AG08395 (cell line): ENCODE measurements at regions not wholly inside any gene's neighbourhood (a gene's known extent, or its start where the extent isn't known, plus 50 kb on each side); places are given as distances from the start of the nearest gene placed in this dataset.
A peak's percentile ranks its signal among the peaks of the same experiment; 100 is the strongest.
"Not testable (repeated sequence)": the region's sequence is repeated elsewhere in the genome, so short reads cannot be mapped to it uniquely, and the experiment has no call there.

ENCODE experiments used
- DNase-seq: peaks from one replicate; pipeline ENCODE4 v3.0.0; 2012; ENCODE audit warnings: mixed read lengths, low spot score

DNA sequence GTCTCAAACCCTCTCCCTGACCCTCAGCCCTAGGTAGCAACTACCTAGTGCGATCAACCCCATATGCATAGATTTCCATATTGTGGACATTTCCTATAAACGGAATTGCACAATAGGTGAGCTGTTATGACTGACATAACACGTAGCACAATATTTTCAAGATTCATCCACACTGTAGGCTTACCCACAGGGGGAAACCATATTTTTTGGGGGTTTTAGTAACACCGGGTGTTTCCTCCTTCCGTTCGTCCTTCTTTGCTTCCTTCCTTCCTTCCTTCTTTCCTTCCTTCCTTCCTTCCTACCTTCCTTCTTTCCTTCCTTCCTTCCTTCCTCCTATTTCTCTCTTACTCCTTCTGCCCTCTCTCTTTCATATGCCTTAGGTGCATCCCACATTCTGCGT, 524.2 kb downstream of the CWH43 start:
- peak; percentile 13 for DNase-seq

DNA sequence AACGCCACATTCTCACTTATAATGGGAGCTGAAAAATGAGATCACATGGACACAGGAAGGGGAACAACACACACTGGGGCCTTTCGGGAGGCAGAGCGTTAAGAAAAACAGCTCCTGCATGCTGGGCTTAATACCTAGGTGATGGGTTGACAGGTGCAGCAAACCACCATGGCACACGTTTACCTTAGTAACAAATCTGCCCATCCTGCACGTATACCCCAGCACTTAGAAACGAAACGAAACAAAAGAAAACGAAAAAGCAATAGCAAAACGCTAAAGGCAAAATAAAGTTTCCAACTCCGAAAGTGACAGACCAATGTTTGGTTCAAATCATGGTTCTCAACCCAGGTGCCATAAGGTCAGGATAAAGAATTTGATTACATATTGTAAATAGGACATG, 525.3 kb downstream of the CWH43 start:
- not testable (repeated sequence) for DNase-seq

DNA sequence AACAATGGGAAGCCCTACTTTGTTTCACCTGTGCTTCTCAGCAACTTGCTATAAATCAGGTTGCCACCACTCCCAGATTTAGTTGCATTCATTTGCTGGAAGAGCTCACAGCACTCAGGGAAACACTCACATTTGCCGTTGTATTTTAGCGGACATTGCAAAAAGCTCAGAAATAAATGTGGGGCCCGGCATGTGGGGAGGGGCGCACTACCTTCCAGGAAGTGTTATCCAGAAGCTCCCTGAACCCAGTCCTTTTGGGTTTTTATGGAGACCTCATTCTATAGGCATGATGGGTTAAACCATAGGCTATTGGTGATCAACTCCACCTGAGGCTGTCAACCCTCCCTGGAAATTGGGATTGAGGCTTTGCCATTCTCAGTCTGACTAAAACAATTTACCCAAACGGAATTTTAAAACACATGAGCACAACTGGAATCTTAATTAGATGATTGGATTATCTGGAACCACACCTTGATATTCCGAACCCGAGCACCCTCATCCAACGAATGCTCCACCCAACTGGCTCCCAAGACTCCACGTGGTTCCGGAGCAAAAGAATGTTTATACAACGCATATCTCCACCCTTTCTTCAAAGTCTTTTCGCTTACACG, 525.9 kb downstream of the CWH43 start:
- DNase-seq, result peak; percentile 1

DNA sequence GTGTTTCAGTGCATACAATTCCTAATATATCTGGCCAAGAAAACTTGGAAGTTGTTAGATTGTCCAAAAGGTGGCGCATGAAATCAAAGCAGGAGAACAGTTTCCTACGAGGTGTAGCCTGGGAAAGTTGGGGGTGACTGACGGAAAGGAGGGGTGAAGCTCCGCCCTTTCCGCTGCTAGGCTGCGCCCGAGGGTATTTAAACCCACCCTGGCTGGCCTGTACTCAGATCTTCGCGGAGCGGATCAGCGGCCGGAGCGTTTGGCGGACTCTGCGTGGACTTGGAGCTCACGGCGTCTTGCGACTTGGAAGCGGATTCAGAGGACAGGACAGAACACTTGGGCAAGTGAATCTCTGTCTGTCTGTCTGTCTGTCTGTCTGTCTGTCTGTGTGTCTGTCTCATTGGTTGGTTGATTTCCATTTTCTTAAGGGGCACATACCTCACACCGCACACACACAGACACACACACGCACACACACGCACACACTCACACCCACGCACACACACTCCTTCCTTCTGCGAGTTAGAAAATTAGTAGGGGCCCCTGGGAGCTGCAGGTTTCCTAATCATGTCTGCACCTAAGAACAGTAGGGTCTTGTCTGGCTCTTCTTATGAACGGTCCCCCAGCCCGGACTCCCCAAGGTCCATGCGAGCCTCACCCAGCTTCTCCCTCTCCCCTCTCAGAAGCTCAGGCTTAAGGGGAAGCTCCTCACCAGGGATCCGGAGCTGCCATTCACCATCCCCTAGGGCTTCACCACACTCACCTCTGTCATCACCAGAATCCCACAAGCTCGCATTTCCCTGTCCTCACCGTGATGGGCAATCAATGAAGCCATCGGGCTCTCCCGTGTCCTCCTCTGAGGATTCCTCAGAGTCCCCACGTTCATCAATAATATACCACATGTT, 526.8 kb downstream of the CWH43 start:
- DNase-seq, result peak; percentile 1

DNA sequence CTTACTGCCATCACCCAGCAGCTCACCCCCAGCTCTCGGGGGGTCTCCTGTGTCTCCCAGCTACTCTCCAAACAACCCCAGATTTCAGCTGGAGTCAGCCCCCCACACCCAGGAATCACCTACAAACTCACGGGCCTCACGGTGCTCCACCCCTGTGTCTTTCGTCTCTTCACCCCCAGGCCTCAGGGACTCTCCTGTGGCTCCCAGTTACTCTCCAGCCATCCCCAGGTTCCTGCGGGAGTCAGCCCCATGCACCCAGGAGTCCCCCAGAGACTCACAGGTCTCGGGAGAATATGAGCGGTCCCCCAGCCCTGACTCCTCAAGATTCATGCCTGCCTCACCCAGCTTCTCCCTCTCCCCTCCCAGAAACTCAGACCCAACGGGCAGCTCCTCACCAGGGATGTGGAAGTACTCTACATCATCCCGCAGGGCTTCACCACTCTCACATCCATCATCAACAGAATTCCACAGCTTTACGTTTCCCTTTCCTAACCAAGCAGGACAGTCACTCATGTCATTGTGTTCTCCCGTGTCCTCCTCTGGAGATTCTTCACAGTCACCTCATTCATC, 527.6 kb downstream of the CWH43 start:
- not testable (repeated sequence) for DNase-seq

DNA sequence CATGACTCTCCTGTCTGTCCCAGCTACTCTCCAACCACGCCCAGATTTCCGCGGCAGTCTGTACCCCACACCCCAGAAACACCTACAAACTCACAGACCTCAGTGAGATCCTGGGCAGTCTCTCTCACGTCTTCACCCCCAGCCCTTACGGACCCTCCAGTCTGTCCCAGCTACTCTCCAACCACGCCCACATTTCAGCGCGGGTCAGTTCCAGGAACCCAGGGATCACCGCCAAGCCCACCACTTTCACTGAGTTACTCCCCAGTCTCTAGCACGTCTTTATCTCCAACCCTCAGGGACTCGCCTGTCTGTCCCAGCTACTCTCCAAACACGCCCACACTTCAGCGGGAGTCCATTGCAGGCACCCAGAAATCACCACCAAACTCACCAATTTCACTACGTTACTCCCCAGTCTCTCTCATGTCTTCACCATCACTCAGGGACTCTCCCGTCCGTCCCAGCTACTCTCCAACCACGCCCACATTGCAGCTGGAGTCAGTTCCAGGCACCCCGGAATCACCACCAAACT, 528.2 kb downstream of the CWH43 start:
- not testable (repeated sequence) for DNase-seq

DNA sequence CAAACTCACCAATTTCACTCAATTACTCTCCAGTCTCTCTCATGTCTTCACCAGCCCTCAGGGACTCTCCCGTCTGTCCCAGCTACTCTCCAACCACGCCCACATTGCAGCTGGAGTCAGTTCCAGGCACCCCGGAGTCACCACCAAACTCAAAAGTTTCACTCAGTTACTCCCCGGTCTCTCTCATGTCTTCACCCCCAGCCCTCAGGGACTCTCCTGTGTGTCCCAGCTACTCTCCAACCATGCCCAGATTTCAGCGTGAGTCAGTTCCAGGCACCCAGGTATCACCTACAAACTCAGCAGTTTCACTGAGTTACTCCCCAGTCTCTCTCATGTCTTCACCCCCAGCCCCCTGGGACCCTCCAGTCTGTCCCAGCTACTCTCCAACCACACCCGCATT, 528.8 kb downstream of the CWH43 start:
- DNase-seq, result not testable (repeated sequence)

DNA sequence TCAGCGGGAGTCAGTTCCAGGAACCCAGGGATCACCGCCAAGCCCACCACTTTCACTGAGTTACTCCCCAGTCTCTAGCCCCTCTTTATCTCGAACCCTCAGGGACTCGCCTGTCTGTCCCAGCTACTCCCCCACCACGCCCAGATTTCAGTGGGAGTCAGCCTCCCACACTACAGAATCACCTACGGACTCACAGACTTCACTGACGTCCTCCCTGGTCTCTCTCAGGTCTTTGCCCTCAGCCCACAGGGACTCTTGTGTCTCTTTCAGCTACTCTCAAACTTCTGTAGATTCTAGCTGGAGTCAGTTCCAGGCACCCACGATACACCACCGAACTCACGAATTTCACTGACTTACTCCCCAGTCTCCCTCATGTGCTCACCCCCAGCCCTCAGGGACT, 529.2 kb downstream of the CWH43 start:
- not testable (repeated sequence) for DNase-seq

DNA sequence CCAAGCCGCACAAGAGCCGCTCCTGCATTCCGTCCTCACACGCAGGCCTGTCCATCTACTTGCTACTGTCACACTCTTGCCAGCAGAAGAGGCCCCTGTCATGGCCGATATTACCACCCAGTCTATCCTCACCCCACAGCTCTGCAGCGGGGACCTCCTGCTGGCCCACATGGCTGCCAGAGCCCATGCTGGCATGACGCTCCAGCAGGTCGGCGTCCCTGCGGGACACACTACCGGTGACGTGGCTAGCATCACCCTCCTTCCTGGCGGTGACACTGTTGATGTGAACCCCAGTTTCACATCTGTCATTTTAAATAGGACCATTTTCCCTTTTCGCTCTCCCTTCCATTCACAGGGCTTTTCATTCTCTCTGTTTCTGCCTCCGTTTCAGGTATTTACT, 530.0 kb downstream of the CWH43 start:
- not testable (repeated sequence) for DNase-seq

DNA sequence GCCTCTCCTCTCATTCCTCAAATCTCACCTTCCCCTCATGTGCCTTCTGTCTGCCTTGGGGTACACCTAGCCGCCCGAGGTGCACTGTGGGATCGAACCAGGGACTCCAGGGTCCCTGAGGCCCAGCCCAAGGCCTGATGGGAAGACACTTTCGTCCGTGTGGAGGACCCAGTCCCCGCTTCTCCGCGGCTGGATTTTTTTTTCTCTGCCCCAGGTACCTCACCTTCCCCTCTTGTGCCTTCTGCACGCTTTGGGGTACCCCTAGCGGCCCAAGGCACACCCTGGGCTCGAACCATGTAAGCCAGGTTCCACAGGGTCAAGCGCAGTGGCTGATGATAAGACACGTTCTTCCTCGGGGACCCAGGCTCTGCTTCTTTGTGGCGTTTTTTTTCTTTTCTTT, 530.7 kb downstream of the CWH43 start:
- no peak for DNase-seq

DNA sequence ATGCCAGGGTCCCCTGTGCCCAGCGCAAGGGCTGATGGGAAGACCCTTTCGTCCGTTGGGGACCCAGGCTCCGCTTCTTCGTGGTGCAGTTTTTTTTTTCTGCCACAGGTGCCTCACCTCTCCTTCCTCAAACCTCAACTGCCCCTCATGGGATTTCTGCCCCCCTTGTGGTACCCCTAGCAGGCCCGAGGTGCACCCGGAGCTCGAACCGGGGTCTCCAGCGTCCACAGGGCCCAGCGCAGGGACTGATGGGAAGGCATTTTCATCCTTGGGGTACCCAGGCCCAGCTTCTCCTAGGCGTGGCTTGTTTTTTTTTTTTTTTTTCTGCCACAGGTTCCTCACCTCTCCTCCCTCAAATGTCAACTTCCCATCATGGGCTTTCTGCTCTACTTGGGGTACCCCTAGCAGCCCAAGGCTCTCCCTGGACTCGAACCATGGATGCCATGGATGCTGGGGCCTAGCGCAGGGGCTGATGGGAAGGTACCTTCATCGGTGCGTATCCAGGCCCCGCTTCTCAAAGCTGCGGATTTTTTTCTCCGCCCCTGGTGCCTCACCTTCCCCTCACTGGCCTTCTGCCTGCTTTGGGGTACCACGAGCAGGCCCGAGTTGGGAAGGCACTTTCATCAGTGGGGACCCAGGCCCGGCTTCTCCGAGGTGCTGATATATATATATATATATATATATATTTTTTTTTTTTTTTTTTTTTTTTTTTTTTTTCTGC, 531.6 kb downstream of the CWH43 start:
- not testable (repeated sequence) for DNase-seq

DNA sequence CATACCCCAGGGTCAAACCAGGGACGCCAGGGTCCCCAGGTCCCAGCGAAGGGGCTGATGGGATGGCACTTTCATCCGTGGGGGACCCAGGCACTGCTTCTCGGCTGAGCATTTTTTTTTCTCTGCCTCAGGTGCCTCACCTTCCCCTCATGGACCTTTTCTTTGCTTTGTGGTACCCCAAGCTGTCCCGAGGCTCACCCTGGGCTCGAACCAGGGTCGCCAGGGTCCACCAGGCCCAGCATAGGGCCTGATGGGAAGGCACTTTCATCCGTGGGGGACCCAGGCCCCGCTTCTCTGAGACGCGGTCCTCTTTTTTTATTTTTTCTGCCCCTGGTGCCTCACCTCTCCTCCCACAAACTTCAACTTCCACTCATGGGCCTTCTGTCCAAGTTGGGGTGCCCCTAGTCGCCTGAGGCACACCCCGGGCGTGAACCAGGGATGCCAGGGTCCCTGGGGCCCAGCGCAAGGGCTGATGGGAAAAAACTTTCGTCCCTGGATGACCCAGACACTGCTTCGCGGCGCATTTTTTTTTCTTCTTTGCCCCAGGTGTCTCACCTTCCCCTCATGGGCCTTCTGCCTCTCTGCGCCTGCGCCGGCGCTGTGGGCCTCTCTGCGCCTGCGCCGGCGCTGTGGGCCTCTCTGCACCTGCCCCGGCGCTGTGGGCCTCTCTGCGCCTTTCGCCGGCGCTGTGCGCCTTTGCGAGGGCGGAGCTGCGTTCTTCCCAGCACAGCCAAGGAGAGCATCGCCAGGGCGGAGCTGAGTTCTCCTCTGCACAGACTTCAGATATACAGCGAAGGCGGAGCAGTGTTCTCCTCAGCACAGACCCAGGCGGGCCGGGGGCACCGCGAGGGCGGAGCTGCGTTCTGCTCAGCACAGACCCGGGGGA, 533.3 kb downstream of the CWH43 start:
- not testable (repeated sequence) for DNase-seq

DNA sequence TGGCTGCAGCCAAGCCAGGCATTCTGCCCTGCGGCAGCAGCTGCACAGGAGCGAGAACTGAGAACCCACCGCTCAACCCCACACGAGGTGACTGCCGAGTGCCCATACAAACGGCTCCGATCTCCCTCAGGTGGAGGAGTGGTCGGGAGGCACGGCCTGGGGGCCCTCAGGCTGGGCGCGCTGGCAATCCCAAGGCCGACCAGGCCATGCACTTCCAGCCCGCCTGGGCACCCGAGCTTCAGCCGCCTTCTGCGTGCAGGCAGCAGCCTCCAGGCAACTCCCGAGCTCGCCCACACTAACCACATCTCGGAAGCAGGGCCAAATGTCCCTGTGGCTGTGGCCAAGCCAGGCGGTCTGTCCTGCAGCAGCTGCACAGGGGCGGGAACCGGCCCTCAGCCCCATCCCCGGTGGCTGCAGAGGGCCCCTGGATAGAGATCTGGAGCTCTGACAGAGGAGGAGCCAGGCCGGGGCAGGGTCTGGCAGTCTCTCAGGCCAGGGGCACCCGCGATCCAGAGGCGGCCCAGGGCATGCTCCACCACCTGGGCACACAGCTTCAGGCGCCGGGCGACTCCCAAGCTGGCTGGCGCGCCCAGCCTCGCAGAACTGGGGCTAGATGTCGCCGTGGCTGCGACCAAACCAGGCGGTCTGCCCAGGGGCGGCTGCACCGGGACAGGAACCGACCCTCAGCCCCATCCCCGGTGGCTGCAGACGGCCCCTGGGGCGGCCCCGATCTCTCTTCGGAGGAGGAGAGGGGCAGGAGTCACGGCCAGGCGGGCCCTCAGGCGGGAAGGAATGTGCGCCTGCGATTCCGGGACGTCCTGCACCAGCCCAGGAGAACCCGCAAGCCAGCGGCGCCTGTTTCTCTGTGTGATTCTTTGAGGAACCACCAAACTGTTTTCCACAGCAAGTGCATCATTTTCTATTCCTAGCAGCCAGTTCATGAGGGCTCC, 538.0 kb downstream of the CWH43 start:
- DNase-seq, result not testable (repeated sequence)

DNA sequence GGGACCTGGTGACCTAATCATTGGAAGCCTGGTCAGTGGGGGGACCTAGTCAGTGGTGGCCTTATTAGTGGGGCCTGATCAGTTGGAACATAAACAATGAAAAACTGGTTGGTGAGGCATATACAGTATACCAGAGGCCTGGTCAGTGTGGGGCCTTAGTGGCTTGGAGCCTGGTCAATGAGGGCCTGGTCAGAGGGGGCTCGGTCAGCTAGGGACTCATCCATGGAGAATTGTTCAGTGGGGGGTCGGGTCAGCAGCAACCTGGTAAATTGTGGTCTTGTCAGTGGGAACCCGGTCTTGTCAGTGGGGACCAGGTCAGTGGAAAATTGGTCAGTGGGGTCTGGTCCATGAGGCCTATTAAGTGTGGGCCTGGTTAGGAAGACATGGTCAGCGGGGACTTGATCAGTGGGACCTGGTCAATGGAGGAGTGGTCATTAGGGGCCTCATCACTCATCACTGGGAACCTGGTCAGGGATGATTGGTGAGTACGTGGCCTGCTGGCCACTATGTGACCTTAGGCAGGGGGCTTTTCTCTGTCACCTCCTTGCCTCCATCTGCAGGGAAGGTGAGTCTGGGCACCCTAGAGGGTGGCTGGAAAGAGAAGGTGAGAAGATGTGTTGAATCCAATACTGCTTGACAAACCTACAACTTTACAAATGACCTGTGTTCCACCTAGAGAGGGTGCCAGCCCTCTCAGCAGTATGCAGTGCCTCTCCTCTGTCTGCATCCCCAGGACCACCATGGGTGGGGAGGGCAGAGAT, 573.0 kb downstream of the CWH43 start:
- DNase-seq, result not testable (repeated sequence)

DNA sequence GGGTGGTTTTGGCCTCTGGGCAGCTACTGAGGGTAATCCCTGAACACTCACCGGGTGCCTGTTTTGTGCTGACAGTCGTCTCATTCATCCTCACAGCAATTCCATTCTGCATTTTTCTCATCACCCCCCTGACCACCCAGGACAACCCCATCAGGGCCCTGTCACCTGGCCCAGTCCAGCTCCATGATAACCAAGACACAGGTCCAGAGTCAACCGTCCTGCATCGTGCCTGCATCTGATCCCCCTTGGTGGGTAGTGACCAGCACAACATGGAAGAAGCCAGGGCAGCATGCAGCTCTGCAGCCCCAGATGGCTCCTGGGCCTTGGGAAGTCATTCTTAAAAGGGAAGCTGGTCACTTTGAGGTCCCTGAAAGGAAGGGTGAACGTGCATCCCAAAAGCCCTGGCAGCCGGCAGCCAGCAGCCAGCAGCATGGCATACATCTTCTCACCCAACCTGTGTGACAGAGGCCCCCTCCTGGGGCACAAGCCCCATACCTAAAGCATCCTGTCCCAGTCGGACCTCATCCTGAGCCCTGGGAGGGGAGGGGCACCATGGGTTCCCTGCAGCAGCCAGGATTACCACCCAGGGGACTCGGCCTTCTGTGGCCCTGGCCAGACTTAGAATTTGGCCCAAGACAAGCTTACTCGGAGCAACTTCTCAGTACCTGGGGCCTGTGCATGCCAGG, 574.2 kb downstream of the CWH43 start:
- not testable (repeated sequence) for DNase-seq

DNA sequence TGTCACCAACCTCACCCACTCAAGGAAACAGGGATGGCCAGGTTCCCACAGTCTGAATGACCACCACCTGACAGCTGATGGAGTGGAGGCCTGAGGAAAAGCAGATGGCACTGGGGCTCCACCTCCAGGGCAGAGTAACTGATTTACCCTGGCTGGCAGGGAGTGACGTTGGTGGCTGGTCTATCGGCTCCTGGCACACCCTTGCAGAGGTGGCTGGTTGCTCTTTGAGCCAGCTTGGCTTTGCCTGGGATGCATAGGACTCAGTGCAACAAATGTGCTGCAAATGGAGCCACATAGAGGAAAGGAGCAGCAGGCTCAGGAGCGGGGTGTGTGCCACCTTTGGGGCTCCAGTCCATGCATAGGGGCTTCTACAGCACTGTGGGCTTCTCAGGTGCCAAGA, 574.8 kb downstream of the CWH43 start:
- not testable (repeated sequence) for DNase-seq

DNA sequence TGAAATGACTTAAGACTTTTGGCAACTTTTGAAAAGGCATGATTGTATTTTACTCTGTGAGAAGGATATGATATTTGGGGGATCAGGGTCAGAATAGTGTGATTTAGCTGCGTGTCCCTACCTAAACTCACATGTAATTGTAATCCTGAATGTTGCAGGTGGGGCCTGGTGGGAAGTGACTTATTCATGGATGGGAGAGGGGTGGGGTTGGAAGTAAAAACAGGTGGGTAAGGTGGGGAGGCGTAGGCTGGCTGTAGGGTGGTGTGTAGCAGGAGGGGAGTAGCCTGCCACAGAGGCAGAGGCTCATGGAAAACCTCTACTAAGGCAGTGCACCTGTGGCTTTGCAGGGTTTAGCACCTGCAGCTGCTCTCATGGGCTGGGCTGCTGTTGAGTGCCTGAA, 584.2 kb downstream of the CWH43 start:
- not testable (repeated sequence) for DNase-seq

DNA sequence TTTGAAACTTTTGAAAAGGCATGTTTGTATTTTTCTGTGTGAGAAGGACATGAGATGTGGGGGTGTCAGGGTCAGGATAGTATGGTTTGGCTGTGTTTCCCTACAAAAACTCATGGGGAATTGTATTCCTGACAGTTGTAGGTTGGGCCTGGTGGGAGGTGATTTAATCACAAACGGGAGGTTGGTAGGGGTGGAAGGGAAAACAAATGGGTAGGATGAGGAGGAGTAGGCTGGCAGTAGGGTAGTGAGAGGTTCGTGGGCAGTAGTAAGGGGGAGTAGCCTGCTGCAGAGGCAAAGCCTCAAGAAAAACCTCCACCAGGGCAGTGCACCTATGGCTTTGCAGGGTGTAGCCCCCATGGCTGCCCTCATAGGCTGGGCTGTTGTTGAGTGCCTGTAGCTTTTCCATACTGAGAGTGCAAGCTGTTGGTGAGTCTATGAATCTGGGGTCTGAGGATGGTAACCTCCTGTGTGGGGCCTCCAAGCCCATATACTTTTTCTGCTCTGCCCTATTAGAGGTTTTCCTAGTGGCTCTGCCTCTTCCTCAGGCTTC, 587.7 kb downstream of the CWH43 start:
- DNase-seq, result not testable (repeated sequence)
